ENCODE measurements at regions not wholly inside any gene's neighbourhood (a gene's known extent, or its start where the extent isn't known, plus 50 kb on each side); places are given as distances from the start of the nearest gene placed in this dataset.

GRCh38 chr13:83065108-83065507, 817.2 kb downstream of the SLITRK1 start:
- no TSS peak for BruUV-seq (replicated peaks)
- CTCF ChIA-PET, result no interaction called here
- Mint-ChIP-seq H3K27ac (ENCODE audit: low read depth, unreplicated experiment) (peak overlapping the region; percentile 25), H3K4me3 (ENCODE audit: unreplicated experiment) (no peak overlapping the region), H3K9me3 (ENCODE audit: unreplicated experiment) (no peaks in the 10 kb centered on the region), H3K27me3 (ENCODE audit: insufficient read depth, unreplicated experiment) (no peaks in the 10 kb centered on the region), H3K4me1 (ENCODE audit: insufficient read depth, unreplicated experiment) (peaks cover 34% of the 10 kb centered on the region), H3K36me3 (ENCODE audit: insufficient read depth, unreplicated experiment) (no peaks in the 10 kb centered on the region)
- intact Hi-C loops (cut with micrococcal nuclease), result no loop called here
- TF ChIP-seq CTCF (IDR thresholded peaks at IDR 0.05; ENCODE audit: unreplicated experiment), result no peak
- peak; percentile 61 for DNase-seq (ENCODE audit: unreplicated experiment)
- POLR2A ChIA-PET, result no interaction called here

- POLR2A ChIA-PET, result no interaction called here
- Mint-ChIP-seq H3K4me1 (ENCODE audit: insufficient read depth, unreplicated experiment) (peaks cover 6% of the 10 kb centered on the region), H3K36me3 (ENCODE audit: insufficient read depth, unreplicated experiment) (no peaks in the 10 kb centered on the region), H3K9me3 (ENCODE audit: unreplicated experiment) (no peaks in the 10 kb centered on the region), H3K27ac (ENCODE audit: low read depth, unreplicated experiment) (no peak overlapping the region), H3K4me3 (ENCODE audit: unreplicated experiment) (no peak overlapping the region), H3K27me3 (ENCODE audit: insufficient read depth, unreplicated experiment) (no peaks in the 10 kb centered on the region)
- no TSS peak for BruUV-seq (replicated peaks)
- no peak for TF ChIP-seq CTCF (IDR thresholded peaks at IDR 0.05; ENCODE audit: unreplicated experiment)
- DNase-seq (ENCODE audit: unreplicated experiment), result no peak
- CTCF ChIA-PET, result no interaction called here
- intact Hi-C loops (cut with micrococcal nuclease), result no loop called here
These were observed 825.2 kb downstream of the SLITRK1 start for GRCh38 chr13:83057119-83057518.

- Mint-ChIP-seq H3K4me3 (ENCODE audit: unreplicated experiment) (no peak overlapping the region), H3K9me3 (ENCODE audit: unreplicated experiment) (no peaks in the 10 kb centered on the region), H3K27me3 (ENCODE audit: insufficient read depth, unreplicated experiment) (no peaks in the 10 kb centered on the region), H3K36me3 (ENCODE audit: insufficient read depth, unreplicated experiment) (no peaks in the 10 kb centered on the region), H3K4me1 (ENCODE audit: insufficient read depth, unreplicated experiment) (peaks cover 1% of the 10 kb centered on the region), H3K27ac (ENCODE audit: low read depth, unreplicated experiment) (no peak overlapping the region)
- DNase-seq (ENCODE audit: unreplicated experiment), result no peak
- no peak for TF ChIP-seq CTCF (IDR thresholded peaks at IDR 0.05; ENCODE audit: unreplicated experiment)
- BruUV-seq (replicated peaks), result no TSS peak
- ChIA-PET POLR2A (no interaction called here), CTCF (interaction anchor here (0.6 to 0.9 kb wide), 2 partner anchors 8 to 874 kb away, joined by 3 read pairs; no protein-coding TSS in a partner anchor)
- intact Hi-C loops (cut with micrococcal nuclease), result no loop called here
These were observed 826.0 kb downstream of the SLITRK1 start for GRCh38 chr13:83056269-83056668.

GRCh38 chr13:83048419-83048818, 833.9 kb downstream of the SLITRK1 start:
- Mint-ChIP-seq H3K9me3 (ENCODE audit: unreplicated experiment) (no peaks in the 10 kb centered on the region), H3K4me3 (ENCODE audit: unreplicated experiment) (no peak overlapping the region), H3K27ac (ENCODE audit: low read depth, unreplicated experiment) (no peak overlapping the region), H3K4me1 (ENCODE audit: insufficient read depth, unreplicated experiment) (no peaks in the 10 kb centered on the region), H3K27me3 (ENCODE audit: insufficient read depth, unreplicated experiment) (no peaks in the 10 kb centered on the region), H3K36me3 (ENCODE audit: insufficient read depth, unreplicated experiment) (no peaks in the 10 kb centered on the region)
- BruUV-seq (replicated peaks), result no TSS peak
- ChIA-PET POLR2A (no interaction called here), CTCF (no interaction called here)
- DNase-seq (ENCODE audit: unreplicated experiment), result peak; percentile 0
- no peak for TF ChIP-seq CTCF (IDR thresholded peaks at IDR 0.05; ENCODE audit: unreplicated experiment)
- intact Hi-C loops (cut with micrococcal nuclease), result no loop called here
